ENCODE measurements at regions not wholly inside any gene's neighbourhood (a gene's known extent, or its start where the extent isn't known, plus 50 kb on each side); places are given as distances from the start of the nearest gene placed in this dataset.
"Not testable (repeated sequence)": the region's sequence is repeated elsewhere in the genome, so short reads cannot be mapped to it uniquely, and the experiment has no call there.

GRCh38 chr2:138423745-138424144 is 77.8 kb upstream of the SPOPL start:
- Mint-ChIP-seq H3K36me3 (ENCODE audit: insufficient read depth in 2 of 2) (peaks cover 10 to 12% of the 10 kb centered on the region in 2 donors), H3K27ac (no peak overlapping the region), H3K4me3 (no peak overlapping the region), H3K27me3 (ENCODE audit: low read depth) (no peaks in the 10 kb centered on the region), H3K9me3 (peaks cover 10 to 14% of the 10 kb centered on the region in 2 donors), H3K4me1 (ENCODE audit: low read depth) (no peaks in the 10 kb centered on the region)
- DNase-seq (no peak), ATAC-seq (replicated peaks in 1 of 2) (no peak)

GRCh38 chr2:138424436-138425140 is 77.0 kb upstream of the SPOPL start:
- ATAC-seq (replicated peaks in 1 of 2) (no peak), DNase-seq (no peak)
- H3K27ac Mint-ChIP-seq, result no peak overlapping the region
- no peak overlapping the region for H3K4me3 Mint-ChIP-seq
- peaks cover 13 to 14% of the 10 kb centered on the region in 2 donors for H3K9me3 Mint-ChIP-seq
- peaks cover 13 to 14% of the 10 kb centered on the region in 2 donors for H3K36me3 Mint-ChIP-seq (ENCODE audit: insufficient read depth in 2 of 2)
- H3K27me3 Mint-ChIP-seq (ENCODE audit: low read depth), result no peaks in the 10 kb centered on the region
- H3K4me1 Mint-ChIP-seq (ENCODE audit: low read depth), result no peaks in the 10 kb centered on the region

- Mint-ChIP-seq H3K36me3 (ENCODE audit: insufficient read depth in 2 of 2) (peaks cover 13 to 14% of the 10 kb centered on the region in 2 donors), H3K9me3 (peaks cover 13 to 14% of the 10 kb centered on the region in 2 donors)
- not testable (repeated sequence) for H3K27me3 Mint-ChIP-seq (ENCODE audit: low read depth); ATAC-seq (replicated peaks in 1 of 2); H3K4me3 Mint-ChIP-seq; DNase-seq; H3K27ac Mint-ChIP-seq; H3K4me1 Mint-ChIP-seq (ENCODE audit: low read depth)
Measured at GRCh38 chr2:138426116-138426515, 75.5 kb upstream of the SPOPL start.

- Mint-ChIP-seq H3K4me3 (no peak overlapping the region), H3K9me3 (peaks cover 13 to 14% of the 10 kb centered on the region in 2 donors), H3K27ac (no peak overlapping the region), H3K4me1 (ENCODE audit: low read depth) (no peaks in the 10 kb centered on the region), H3K36me3 (ENCODE audit: insufficient read depth in 2 of 2) (peaks cover 13 to 14% of the 10 kb centered on the region in 2 donors), H3K27me3 (ENCODE audit: low read depth) (no peaks in the 10 kb centered on the region)
- DNase-seq (no peak), ATAC-seq (replicated peaks in 1 of 2) (no peak)
Measured at GRCh38 chr2:138428710-138429440, 72.7 kb upstream of the SPOPL start.

- H3K9me3 Mint-ChIP-seq, result peaks cover 12% of the 10 kb centered on the region in 2 donors
- H3K27ac Mint-ChIP-seq, result no peak overlapping the region
- no peak overlapping the region for H3K4me3 Mint-ChIP-seq
- peaks cover 11% of the 10 kb centered on the region in 2 donors for H3K36me3 Mint-ChIP-seq (ENCODE audit: insufficient read depth in 2 of 2)
- DNase-seq (no peak), ATAC-seq (replicated peaks in 1 of 2) (peak; percentile 15 to 73)
- H3K27me3 Mint-ChIP-seq (ENCODE audit: low read depth), result no peaks in the 10 kb centered on the region
- no peaks in the 10 kb centered on the region for H3K4me1 Mint-ChIP-seq (ENCODE audit: low read depth)
Measured at GRCh38 chr2:138430181-138430580, 71.4 kb upstream of the SPOPL start.

- DNase-seq (no peak), ATAC-seq (replicated peaks in 1 of 2) (no peak)
- Mint-ChIP-seq H3K4me3 (no peak overlapping the region), H3K27me3 (ENCODE audit: low read depth) (no peaks in the 10 kb centered on the region), H3K27ac (no peak overlapping the region), H3K36me3 (ENCODE audit: insufficient read depth in 2 of 2) (peaks cover 2 to 5% of the 10 kb centered on the region in 2 donors), H3K4me1 (ENCODE audit: low read depth) (no peaks in the 10 kb centered on the region), H3K9me3 (peaks cover 0 to 3% of the 10 kb centered on the region in 2 donors)
Measured at GRCh38 chr2:138432971-138433370, 68.6 kb upstream of the SPOPL start.

- Mint-ChIP-seq H3K4me3 (no peak overlapping the region), H3K27ac (no peak overlapping the region)
- no peak for DNase-seq
Measured at GRCh38 chr2:138433995-138434951, 67.3 kb upstream of the SPOPL start.

GRCh38 chr2:138435701-138436100 is 65.9 kb upstream of the SPOPL start:
- Mint-ChIP-seq H3K27me3 (ENCODE audit: low read depth) (peaks cover under 1% of the 10 kb centered on the region), H3K4me3 (no peak overlapping the region), H3K36me3 (ENCODE audit: insufficient read depth in 2 of 2) (no peaks in the 10 kb centered on the region), H3K4me1 (ENCODE audit: low read depth) (no peaks in the 10 kb centered on the region), H3K27ac (no peak overlapping the region), H3K9me3 (no peaks in the 10 kb centered on the region)
- no peak for DNase-seq
- ATAC-seq (replicated peaks in 1 of 2), result no peak

More at GRCh38 chr2:138433995-138434951, 67.3 kb upstream of the SPOPL start:
- Mint-ChIP-seq H3K4me1 (ENCODE audit: low read depth) (no peaks in the 10 kb centered on the region), H3K36me3 (ENCODE audit: insufficient read depth in 2 of 2) (peaks cover 0 to 2% of the 10 kb centered on the region in 2 donors), H3K9me3 (peaks cover 0 to 3% of the 10 kb centered on the region in 2 donors), H3K27me3 (ENCODE audit: low read depth) (no peaks in the 10 kb centered on the region)
- ATAC-seq (replicated peaks in 1 of 2), result no peak

GRCh38 chr2:138439733-138440132 is 61.8 kb upstream of the SPOPL start:
- H3K27ac Mint-ChIP-seq, result no peak overlapping the region
- no peaks in the 10 kb centered on the region for H3K4me1 Mint-ChIP-seq (ENCODE audit: low read depth)
- H3K9me3 Mint-ChIP-seq, result no peaks in the 10 kb centered on the region
- no peak overlapping the region for H3K4me3 Mint-ChIP-seq
- peaks cover 9% of the 10 kb centered on the region for H3K27me3 Mint-ChIP-seq (ENCODE audit: low read depth)
- ATAC-seq (replicated peaks in 1 of 2) (no peak), DNase-seq (no peak)
- H3K36me3 Mint-ChIP-seq (ENCODE audit: insufficient read depth in 2 of 2), result no peaks in the 10 kb centered on the region

GRCh38 chr2:138440759-138441158 is 60.8 kb upstream of the SPOPL start:
- H3K27ac Mint-ChIP-seq, result no peak overlapping the region
- no peaks in the 10 kb centered on the region for H3K36me3 Mint-ChIP-seq (ENCODE audit: insufficient read depth in 2 of 2)
- ATAC-seq (replicated peaks in 1 of 2) (no peak), DNase-seq (no peak)
- H3K4me3 Mint-ChIP-seq, result no peak overlapping the region
- no peaks in the 10 kb centered on the region for H3K4me1 Mint-ChIP-seq (ENCODE audit: low read depth)
- H3K9me3 Mint-ChIP-seq, result no peaks in the 10 kb centered on the region
- H3K27me3 Mint-ChIP-seq (ENCODE audit: low read depth), result peaks cover 9% of the 10 kb centered on the region

GRCh38 chr2:138441916-138442315 is 59.7 kb upstream of the SPOPL start:
- no peaks in the 10 kb centered on the region for H3K36me3 Mint-ChIP-seq (ENCODE audit: insufficient read depth in 2 of 2)
- H3K9me3 Mint-ChIP-seq, result no peaks in the 10 kb centered on the region
- ATAC-seq (replicated peaks in 1 of 2), result no peak
- H3K4me1 Mint-ChIP-seq (ENCODE audit: low read depth), result no peaks in the 10 kb centered on the region
- H3K4me3 Mint-ChIP-seq, result no peak overlapping the region
- no peak overlapping the region for H3K27ac Mint-ChIP-seq
- peaks cover 9% of the 10 kb centered on the region for H3K27me3 Mint-ChIP-seq (ENCODE audit: low read depth)
- no peak for DNase-seq

- DNase-seq, result no peak
- Mint-ChIP-seq H3K27me3 (ENCODE audit: low read depth) (peaks cover 18% of the 10 kb centered on the region), H3K9me3 (no peaks in the 10 kb centered on the region), H3K4me1 (ENCODE audit: low read depth) (no peaks in the 10 kb centered on the region), H3K36me3 (ENCODE audit: insufficient read depth in 2 of 2) (no peaks in the 10 kb centered on the region), H3K27ac (no peak overlapping the region), H3K4me3 (no peak overlapping the region)
- ATAC-seq (replicated peaks in 1 of 2), result no peak
Measured at GRCh38 chr2:138444411-138444810, 57.2 kb upstream of the SPOPL start.

GRCh38 chr2:138445227-138445626 is 56.3 kb upstream of the SPOPL start:
- Mint-ChIP-seq H3K9me3 (no peaks in the 10 kb centered on the region), H3K27ac (no peak overlapping the region), H3K4me3 (no peak overlapping the region), H3K27me3 (ENCODE audit: low read depth) (peaks cover 18% of the 10 kb centered on the region), H3K36me3 (ENCODE audit: insufficient read depth in 2 of 2) (no peaks in the 10 kb centered on the region), H3K4me1 (ENCODE audit: low read depth) (no peaks in the 10 kb centered on the region)
- DNase-seq (no peak), ATAC-seq (replicated peaks in 1 of 2) (no peak)
